LoVo (cell line): ENCODE measurements at regions not wholly inside any gene's neighbourhood (a gene's known extent, or its start where the extent isn't known, plus 50 kb on each side); places are given as distances from the start of the nearest gene placed in this dataset.
"Not testable (repeated sequence)": the region's sequence is repeated elsewhere in the genome, so short reads cannot be mapped to it uniquely, and the experiment has no call there.

Experiments used
- DNase-seq: peaks from one replicate; pipeline ENCODE4 v3.0.0-alpha.2; 2016; ENCODE audit warnings: low spot score

DNA sequence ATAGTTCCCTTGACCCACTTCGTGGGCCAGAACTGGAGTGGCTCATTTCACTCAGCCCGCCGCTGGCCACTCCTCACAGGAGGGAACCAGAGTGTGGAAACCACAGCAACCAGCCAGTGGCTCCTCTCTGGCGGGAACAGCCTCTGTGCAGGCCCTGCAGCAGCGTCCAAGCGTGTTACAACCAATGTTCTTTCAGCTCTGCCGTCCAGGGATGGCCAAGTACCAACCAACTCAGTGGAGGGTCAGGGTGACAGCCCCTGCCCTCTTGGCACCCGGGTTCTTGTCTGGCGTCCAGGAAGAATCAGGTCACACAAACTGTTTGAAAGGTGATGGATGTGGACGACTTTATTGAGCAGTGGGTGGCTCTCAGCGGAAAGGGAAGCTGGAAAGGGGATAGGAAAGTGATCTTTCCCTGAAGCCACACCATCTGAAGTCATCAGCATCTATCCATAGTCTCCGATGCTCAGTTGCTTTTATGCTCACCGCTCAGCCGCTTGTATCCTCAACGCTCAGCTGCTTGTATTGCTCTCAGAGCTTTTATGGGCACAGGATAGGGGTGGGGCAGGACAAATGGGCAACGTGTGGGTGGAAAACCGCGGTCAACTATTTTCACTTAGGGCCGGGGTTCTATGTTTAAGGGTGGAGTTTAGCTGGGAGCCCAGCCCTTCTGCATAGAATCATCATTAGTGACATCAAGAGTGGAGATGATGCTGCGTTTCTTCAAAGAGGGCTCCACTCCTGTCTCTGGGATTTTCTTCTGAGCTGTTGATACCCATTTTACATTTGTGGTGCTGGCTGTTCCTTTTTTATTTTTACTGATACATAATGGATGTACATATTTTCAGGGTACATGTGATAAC is 250.2 kb downstream of the RRAGC start:
- no peak for DNase-seq

DNA sequence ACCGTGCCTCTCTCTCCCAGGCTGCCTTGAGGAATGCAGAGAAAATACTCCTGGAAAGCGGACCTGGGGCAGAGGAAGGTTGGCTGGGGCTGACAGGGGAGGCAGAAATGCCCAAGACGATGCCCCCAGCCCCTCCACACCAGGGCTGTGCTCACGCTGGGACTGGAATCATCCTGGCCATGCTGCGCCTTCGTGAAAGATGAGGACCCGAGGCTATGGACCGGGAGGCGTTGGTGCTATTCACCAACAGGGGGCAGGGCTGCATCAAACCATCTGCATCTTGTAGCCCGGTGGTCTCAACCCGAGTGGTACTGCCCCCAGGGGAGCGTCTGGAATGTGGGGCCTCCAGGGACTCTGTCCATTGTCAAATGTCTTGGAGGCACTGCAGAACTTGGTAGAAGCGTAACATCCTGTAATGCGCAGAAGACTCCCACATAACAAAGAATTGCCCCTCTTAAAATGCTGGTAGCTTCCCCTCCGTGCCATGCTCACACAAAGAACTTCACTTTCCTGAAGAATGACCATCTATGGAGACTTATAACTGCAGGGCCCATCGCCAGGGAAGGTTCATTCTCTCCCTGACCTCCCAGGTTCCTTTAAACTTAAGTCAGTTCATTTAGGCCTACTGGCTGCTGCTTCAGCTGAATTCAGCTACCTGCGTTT is 251.2 kb downstream of the RRAGC start:
- DNase-seq: no peak

DNA sequence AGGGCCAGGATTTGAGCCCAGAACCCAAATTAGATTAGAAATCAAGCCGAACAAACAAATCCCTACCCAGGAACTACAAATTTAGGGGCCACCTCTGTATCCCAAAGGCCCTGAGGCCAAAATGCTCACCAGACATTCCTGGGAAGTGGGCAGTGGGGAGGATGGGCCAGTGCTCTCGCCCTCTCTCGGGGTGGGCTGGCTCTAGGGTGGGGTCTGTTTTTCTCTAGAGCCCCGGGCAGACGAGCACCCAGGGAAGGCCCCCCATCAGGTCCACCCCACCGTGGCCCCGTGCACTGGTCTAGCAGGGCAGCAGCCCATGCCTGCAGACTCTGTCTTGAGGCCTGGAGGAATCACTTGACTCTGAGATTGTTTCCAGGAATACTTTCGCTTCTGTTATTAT is 252.0 kb downstream of the RRAGC start:
- no peak for DNase-seq

DNA sequence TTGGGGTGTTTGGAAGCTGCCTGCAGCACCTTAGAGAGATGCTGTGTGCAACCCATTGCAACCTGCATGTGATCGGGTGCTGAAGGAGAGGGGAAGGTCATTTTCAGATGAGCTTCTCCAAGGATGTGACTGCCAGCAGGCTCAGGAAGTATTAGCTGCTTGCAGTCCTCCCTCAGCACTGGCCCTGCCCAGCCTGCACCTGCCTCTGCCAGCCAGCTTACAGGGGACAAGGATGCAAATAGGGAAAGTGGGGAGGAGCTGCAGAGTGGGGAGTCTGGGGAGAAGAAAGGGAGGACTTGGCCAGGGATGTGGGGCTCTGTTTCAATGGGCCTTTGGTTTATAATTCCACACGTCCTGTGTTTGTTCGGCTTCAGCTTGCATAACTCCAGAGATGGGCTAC is 254.5 kb downstream of the RRAGC start:
- no peak for DNase-seq

DNA sequence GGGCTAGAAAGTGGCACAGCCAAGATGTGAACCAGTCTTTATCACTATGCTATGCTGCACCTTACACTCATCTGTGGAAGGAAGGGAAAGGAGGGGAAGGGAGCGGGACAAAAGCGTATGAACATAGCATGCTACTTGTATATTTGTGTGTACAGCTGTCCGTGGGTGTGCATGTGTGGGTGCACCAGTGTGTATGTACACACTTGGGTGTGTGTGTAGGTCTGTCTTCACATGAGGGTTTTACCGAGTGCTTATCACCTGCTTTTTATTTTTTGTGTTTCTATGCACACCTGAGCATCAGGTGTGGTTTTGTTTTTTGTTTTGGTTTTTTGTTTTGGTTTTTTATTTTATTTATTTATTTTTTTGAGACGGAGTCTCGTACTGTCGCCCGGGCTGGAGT is 255.7 kb downstream of the RRAGC start:
- no peak for DNase-seq

DNA sequence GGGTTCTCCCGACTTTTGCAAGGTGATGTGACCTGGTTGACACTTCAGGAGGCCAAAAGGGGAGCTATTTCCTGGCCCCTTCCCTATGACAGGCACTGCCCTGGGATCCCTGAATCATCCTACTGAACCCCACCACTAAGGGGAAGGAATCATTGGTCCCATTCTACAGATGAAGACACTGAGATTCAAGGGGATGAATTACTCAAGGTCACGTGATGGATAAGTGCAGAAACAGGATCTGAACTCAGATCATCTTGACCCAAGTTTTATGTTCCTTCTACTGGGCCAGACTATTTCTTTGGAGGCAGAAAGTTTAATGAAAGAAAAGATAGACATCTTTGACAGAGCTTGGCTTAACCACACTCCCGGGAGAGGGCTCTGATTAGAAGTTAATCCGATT is 258.7 kb downstream of the RRAGC start:
- DNase-seq: no peak

DNA sequence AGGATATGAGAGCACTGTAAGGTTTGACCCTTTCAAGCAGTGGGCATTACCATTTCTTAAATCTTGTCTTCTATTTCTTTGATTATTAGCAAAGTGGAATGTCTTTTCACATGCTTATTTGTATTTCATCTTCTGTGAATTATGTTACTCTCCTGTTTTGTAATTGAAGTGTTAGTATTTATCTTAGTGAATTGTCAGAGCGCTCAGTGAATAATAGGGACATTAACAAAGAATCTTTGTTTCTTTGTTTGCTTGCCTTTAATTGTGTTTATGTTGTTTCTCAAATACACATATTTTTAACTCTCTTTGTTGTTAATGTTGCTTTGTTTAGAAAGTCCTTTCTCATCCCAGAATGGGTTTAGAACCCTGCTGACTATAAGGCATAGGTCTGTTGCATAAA is 259.3 kb downstream of the RRAGC start:
- no peak for DNase-seq

DNA sequence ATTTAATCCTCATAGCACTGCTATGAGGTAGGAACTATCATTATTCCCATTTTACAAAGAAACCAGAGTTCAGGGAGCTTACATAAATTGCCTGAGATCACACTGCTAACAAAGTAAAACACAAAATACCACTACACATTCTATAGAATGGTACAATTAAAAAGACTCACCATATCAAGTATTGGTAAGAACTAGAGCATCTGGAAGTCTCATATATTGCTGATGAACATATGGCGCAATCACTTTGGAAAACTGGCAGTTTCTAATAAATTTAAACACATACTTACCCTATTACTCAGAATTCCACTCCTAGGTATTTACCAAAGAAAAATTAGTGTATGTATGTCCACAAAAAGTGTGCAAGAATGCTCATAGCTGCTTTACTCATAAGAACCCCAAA is 261.5 kb downstream of the RRAGC start:
- no peak for DNase-seq

DNA sequence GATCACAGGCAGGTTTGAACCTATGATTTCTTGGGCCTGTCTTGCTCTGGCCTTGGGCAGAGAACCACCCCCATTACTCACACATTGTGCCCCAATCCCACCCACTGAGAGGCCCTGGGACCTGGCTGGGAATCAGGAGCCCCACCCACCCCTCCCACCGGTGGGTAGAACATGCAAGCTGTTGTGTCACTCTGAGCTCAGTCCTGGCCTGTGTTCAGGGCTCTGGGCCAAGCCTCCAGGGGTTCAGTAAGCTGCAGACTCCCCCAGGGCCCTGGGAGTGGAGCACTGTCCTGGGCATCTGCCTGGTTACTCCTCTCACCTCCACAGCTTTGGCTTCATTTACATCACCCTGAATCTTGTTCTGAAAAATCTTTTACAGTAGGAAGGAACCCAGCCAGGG is 270.5 kb downstream of the RRAGC start:
- DNase-seq: peak; percentile 41

DNA sequence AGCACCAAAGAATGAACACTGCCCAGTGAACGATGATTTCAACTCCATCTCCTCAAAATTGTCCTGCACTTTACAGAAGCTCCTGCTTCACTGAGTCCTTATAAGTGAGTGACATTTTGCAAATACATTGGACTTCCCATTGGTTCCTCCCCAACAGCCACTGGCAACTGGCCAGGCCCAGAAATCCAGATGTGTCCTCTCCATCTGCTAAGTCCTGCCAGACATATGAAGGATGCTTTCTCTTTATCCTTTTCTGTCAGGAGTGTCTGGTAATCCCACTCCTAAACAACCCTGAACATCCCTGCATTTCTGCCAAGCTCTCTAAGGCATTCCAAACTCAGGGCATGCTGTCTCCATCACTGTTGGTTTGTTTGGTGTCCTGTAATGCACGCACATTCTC is 271.8 kb downstream of the RRAGC start:
- DNase-seq: no peak

DNA sequence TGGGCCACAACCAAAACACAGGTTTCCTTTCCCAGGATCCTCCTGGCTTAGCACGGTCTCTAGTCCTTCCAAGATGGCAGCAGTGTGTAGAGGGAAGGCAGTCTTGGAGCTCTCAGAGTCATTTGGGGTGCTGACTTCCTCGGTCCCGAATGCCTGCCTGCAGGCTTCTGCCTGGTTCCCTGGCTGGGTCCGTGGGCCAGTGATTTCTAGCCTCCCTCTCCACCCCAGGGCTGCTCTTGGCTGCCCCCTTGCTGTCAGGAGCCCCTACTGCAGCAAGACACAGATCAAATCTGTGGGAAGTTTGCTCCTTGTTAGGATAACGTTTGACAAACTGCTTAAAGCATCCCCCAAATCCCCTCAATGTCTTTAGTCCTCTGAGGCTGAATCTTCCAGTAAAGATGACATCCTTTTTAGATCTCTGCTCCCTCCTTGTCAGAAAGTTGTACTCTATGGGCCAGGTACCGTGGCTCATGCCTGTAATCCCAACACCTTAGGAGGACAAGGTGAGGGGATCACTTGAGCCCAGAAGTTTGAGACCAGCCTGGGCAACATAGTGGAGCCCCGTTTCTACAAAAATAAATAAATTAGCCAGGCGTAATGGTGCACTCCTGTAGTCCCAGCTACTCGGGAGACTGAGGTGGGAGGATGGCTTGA is 272.5 kb downstream of the RRAGC start:
- peak; percentile 8 for DNase-seq

DNA sequence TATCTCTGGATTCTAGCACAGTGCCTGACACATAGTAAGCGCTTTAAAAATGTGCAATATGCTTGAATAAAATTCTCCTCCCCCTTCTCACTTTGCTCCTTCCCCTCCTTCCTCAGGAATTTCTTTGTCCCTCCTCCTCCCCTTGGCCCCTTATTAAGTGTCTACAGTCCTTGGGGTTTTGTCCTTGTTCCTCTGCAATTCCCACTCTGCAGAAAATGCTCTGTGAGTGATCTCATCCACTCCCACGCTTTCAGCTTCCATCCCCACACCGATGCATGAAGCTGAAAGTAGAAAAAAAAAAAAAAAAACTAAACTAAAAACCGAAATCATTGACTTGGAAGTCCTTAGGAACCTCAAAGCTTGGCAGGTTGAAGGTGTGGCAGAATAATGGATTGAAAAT is 273.6 kb downstream of the RRAGC start:
- no peak for DNase-seq

DNA sequence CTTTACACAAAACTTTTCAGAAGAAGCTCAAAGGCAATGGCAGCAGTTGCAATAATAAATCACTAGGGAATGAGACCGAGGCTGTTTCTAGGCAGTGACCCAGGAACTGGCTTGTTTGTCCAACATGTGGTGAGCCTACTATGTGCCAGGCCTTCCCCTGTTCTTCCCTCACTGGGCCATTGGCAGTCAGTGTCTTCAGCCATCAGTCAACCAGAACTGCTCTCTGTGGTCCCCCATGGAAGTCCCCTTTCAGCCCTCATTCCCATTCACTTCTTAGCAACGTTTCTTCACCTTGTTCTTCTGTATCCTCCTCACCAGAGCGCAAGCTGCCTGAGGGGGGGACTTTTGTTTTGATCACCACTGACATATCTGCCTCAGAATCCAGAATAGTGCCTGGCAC is 274.1 kb downstream of the RRAGC start:
- no peak for DNase-seq

DNA sequence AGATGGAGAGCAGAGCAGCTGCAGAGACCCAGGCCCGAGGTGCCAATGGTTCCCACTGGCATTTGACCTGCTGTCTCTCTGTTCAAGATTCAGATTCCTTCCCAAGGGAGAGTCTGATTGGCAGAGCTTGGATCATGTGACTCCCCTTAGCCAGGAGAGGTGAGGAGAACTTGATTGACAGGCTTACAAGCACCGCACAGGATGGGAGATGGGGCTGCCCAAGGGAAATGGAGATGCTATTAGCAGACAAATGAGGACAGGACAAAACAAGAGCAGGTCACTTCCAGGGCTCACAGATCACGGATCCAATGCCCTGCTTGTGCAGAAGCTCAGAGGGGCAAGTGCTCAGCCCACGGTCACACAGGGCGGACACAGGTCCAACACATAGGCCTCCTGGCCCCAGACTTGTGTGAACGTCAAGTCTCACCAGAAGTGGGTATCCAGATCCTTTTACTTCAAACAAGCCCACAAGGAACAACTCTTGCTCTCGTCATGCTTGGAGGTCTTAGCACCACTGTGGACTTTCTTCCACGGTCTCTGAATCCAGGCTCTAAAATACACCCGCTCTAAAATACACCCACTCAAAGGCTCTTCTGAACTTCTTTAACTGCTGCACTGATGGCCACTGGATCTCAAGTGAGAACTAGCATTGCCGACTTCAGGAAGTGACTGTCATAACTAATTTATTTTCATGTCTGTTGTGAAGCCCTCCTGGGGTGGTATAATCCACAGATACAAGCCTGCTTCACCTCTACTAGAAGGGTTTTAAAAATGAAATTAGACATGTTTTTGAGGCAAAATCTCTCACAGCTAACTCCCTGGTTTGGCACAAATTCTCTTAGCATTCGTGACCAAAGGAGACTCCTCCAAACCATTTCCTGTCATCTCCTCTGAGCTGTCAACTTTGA is 274.9 kb downstream of the RRAGC start:
- no peak for DNase-seq

DNA sequence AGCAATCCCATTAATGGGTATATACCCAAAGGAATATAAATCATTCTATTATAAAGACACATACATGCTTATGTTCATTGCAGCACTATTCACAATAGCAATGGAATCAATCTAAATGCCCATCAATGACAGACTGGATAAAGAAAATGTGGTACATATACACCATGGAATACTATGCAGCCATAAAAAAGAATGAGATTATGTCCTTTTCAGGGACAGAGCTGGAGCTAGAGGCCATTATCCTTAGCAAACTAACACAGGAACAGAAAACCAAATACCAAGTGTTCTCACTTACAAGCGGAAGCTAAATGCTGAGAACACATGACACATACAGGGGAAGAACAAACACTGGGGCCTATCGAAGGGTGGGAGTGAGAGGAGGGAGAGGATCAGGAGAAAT is 276.3 kb downstream of the RRAGC start:
- not testable (repeated sequence) for DNase-seq

DNA sequence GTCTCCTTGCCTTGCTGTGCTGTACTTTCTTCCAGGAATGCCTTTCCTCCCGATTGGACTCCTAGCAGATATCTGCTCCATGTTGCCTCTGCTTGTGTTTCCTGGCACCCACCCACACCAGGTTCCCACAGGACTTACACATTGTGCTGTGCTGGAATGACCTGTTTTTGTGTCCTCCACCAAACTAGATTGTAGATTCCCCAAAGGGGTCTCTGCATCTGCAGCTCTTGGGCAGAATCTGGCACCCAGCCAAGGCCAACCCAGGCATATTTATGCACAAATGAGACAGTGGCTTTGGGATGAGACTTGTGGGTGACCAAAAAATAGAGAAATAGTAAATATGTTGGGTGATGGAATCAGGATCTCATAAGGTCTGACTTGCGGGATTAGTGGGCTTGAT is 278.2 kb downstream of the RRAGC start:
- no peak for DNase-seq

DNA sequence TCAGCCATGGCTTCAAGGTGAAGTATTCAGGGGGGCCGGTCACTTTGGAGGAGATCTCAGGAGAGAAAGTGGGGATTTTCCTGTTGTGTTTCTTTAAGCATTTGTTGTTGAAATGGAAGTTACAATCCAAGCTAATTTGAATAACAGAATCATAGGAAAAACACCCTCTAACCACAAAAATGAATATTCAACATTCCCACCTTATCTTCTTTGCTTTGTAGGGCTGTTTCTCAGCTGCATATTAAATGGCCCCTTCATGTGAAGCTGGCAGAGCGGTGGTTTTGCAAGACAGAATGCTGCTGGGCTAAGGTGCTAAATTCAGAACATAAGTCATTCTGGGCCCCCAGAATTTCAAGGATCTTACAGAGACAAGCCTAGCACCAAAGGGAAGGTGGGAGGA is 279.0 kb downstream of the RRAGC start:
- DNase-seq: no peak

DNA sequence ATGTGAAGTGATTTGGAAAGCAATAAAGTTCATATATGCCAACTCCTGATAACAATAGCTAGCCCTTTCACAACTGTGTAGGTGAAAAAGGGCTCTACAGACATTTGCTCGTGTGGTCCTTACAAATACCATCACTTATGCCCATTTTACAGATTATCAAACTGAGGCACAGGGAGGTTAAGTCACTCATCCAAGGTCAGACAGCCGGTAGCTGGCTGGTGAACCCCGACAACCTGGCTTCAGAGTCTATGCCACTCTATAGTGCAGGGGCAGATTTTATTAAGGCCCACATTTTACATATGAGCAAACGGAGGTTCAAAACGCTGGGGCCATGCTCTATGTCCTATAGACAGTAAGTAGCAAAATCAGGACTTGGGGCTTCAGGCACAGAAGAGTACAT is 280.5 kb downstream of the RRAGC start:
- no peak for DNase-seq

DNA sequence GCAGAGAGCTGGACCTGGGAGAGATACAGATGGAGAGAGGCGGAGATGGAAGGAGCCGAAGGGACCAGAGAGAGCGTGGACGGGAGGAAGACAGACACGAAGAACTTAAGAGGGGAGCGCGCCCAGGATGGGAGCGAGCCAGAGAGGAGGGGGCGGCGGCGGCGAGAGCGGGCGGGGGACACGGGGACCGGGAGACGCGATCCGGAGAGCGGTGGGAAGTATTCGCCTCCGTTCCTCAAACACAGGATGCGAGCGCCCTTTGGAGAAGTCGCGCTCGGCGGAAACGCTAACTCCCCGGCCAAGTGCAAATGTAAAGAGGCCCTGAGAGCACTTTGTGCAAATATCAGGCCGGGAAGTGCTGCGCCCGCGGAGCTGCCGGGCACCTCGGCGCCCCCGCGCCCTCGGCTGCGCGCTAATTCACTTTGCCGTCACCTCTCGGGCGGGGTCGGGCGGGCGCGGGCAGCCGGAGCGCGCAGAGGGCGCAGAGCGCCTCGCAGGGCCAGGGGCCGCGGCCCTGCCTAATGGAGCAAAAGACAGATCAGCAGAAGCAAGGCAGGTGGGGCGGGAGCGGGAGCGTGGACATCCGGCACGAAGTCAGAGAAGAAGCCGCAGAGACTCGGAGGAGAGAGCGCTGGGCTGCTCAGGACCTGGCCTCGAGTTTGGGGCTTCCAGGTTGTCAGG is 281.2 kb downstream of the RRAGC start:
- no peak for DNase-seq

DNA sequence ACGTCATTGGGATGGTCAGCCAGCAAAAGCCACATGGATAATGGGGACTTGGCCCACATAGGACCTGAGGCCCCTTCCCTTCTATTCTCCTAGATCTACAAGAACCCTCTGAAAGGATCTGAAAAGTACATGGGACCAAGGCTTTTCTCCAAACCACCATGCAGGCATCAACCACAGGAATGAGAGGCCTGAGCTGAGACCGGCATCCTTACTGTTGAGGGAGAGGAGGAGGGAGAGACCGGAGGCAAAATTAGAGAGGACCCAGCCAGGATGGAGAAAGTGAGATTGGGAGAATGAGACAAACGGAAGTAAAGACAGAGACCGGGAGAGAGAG is 281.7 kb downstream of the RRAGC start:
- no peak for DNase-seq

DNA sequence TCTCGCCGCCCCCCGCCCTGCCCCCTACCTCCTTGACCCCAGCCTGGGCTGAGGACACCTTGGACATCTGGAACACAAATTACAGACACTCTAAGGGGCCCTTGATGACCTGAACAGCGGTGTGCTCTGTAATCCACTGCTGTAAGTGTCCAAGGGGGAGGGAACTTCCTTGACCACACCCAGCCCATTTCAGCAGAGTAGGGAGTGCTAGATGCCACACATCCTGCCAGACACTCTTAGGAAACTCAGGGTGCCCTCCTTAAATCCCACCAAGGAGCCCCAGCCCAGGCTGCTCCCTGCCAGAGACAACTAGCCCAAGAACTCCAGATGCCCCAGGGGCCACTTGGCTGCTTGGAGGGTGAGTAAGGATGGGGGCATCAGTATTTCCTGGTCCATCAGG is 282.2 kb downstream of the RRAGC start:
- no peak for DNase-seq

DNA sequence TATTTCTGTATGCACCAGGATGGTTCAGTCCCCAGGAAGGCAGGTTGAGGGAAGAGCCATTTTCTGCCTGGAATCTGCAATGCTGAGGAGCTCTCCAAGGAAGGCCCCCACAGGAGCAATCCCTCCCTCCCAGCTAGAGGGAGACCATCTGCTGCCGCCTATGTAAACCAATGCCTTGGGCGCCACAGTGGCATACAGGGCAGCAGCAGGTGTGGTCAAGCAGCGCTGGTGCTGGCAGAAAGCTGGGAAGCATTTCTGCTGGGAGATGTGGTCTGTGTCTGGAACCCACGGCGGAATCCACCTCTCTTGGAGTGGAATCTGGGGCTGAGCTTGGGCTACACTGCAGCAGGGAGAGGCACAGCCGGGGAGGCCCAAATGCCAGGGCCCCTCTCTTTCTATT is 283.3 kb downstream of the RRAGC start:
- DNase-seq: no peak
